ENCODE measurements at regions not wholly inside any gene's neighbourhood (a gene's known extent, or its start where the extent isn't known, plus 50 kb on each side); places are given as distances from the start of the nearest gene placed in this dataset.

DNA sequence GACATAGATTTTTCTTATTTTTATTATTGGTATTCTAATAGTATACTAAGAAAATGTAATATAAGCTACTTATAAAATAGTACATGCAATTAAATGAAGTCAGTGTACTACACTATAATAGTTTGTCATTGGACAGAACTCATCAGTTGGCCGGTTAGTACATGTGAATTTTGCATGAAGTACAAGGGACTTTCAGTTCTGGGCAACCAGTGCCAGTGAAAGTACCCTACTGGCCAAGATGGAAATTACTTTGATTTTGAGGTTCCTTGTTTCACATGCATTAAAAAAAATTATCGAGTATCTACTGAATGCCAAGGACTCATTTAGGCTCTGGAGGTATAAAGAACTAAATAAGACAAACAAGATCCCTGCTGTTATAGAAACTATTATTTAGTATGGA, 213.4 kb upstream of the ELL2 start:
- Histone ChIP-seq H3K79me1 (ENCODE audit: low read depth, low read length) (no peaks in the 10 kb centered on the region), H3K27ac (ENCODE audit: low read depth, low read length) (no peak overlapping the region), H3K4ac (replicated peaks; ENCODE audit: insufficient read length, low read depth, low read length) (no peak overlapping the region), H2BK120ac (replicated peaks; ENCODE audit: low read depth, low read length) (no peak overlapping the region), H3K79me2 (ENCODE audit: control insufficient read depth in 1 of 2, insufficient read depth in 2 of 2, low read length in 2 of 2) (no peaks in the 10 kb centered on the region), H3K18ac (ENCODE audit: extremely low read depth, low read length) (no peak overlapping the region), H4K8ac (ENCODE audit: extremely low read depth, insufficient read depth, low read length) (no peak overlapping the region), H2AFZ (ENCODE audit: low read length) (no peak overlapping the region), H3K56ac (replicated peaks; ENCODE audit: insufficient read length, low read depth, low read length) (no peak overlapping the region), H4K20me1 (replicated peaks in 1 of 2; ENCODE audit: control insufficient read depth in 1 of 2, insufficient read depth in 2 of 2, low read length in 2 of 2) (no peaks in the 10 kb centered on the region), H3K27me3 (replicated peaks in 1 of 4; ENCODE audit: control insufficient read depth in 3 of 4, extremely low read depth in 1 of 4, insufficient read depth in 3 of 4, low read length in 3 of 4) (no peaks in the 10 kb centered on the region), H3K36me3 (ENCODE audit: control insufficient read depth in 2 of 4, insufficient read depth in 4 of 4, low read length in 3 of 4) (no peaks in the 10 kb centered on the region), H2AK5ac (ENCODE audit: low read depth, low read length) (no peak overlapping the region), H3K4me2 (ENCODE audit: insufficient read depth in 1 of 2, low read depth in 2 of 2, low read length in 2 of 2) (no peak overlapping the region), H3K4me3 (ENCODE audit: extremely low read depth in 1 of 4, insufficient read depth in 2 of 4, low read depth in 3 of 4, low read length in 4 of 4) (no peak overlapping the region), H4K91ac (replicated peaks; ENCODE audit: insufficient read length, low read length) (no peak overlapping the region), H2BK20ac (ENCODE audit: low read length) (no peak overlapping the region), H2BK12ac (ENCODE audit: low read depth, low read length) (no peak overlapping the region), H3K23me2 (ENCODE audit: low read depth, low read length) (0 out of 2 replicates have a peak, but pooled peaks cover 2% of the 10 kb centered on the region), H3K4me1 (replicated peaks in 1 of 4; ENCODE audit: control insufficient read depth in 3 of 4, insufficient read depth in 4 of 4, low read length in 3 of 4) (no peaks in the 10 kb centered on the region), H3K23ac (ENCODE audit: insufficient read length) (no peak overlapping the region), H4K5ac (ENCODE audit: insufficient read length, low read depth, low read length) (no peak overlapping the region), H3K14ac (ENCODE audit: insufficient read length) (no peak overlapping the region), H3K9ac (replicated peaks in 1 of 4; ENCODE audit: extremely low read depth in 1 of 4, low read depth in 3 of 4, low read length in 3 of 4) (no peak overlapping the region), H2BK15ac (ENCODE audit: low read length) (no peak overlapping the region), H2BK5ac (ENCODE audit: low read depth, low read length) (no peak overlapping the region), H3K9me3 (ENCODE audit: insufficient read depth in 2 of 2, low read depth in 1 of 2, low read length in 1 of 2) (no peaks in the 10 kb centered on the region)
- TF ChIP-seq GABPA (IDR thresholded peaks at IDR 0.05; ENCODE audit: borderline replicate concordance, insufficient read depth, low read length) (no peak), RNF2 (IDR thresholded peaks at IDR 0.05; ENCODE audit: borderline replicate concordance, low read depth, low read length, missing control alignments, poor library complexity, severe bottlenecking) (no peak), CEBPB (IDR thresholded peaks at IDR 0.05; ENCODE audit: low read depth, low read length) (no peak), RAD21 (IDR thresholded peaks at IDR 0.05 in 1 of 2, conservative IDR thresholded peaks at IDR 0.05 in 1 of 2; ENCODE audit: low read depth in 2 of 2, low read length in 2 of 2) (peak; percentile 16 to 24; a peak in 3 of 4 replicates), JUND (IDR thresholded peaks at IDR 0.05; ENCODE audit: low read length) (no peak)
- TF ChIP-seq, protein P1, sequence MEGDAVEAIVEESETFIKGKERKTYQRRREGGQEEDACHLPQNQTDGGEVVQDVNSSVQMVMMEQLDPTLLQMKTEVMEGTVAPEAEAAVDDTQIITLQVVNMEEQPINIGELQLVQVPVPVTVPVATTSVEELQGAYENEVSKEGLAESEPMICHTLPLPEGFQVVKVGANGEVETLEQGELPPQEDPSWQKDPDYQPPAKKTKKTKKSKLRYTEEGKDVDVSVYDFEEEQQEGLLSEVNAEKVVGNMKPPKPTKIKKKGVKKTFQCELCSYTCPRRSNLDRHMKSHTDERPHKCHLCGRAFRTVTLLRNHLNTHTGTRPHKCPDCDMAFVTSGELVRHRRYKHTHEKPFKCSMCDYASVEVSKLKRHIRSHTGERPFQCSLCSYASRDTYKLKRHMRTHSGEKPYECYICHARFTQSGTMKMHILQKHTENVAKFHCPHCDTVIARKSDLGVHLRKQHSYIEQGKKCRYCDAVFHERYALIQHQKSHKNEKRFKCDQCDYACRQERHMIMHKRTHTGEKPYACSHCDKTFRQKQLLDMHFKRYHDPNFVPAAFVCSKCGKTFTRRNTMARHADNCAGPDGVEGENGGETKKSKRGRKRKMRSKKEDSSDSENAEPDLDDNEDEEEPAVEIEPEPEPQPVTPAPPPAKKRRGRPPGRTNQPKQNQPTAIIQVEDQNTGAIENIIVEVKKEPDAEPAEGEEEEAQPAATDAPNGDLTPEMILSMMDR (IDR thresholded peaks at IDR 0.05; ENCODE audit: control extremely low read depth in 1 of 3, insufficient read depth in 1 of 3, low read depth in 1 of 3, low read length in 3 of 3) = peak in 1 of 3 experiments; percentile 29; a peak in 1 of 4 replicates
- TF ChIP-seq, protein P2, sequence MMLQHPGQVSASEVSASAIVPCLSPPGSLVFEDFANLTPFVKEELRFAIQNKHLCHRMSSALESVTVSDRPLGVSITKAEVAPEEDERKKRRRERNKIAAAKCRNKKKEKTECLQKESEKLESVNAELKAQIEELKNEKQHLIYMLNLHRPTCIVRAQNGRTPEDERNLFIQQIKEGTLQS (IDR thresholded peaks at IDR 0.05; ENCODE audit: insufficient read depth, low read depth, low read length) = no peak
- CTCF ChIA-PET (ENCODE audit: partially characterized antibody) = interaction anchor here (0.6 to 1.6 kb wide), 4 partner anchors 12 to 508 kb away, joined by 3 to 6 read pairs (median 3); no protein-coding TSS in a partner anchor
- 91% methylated on average over 2 of the region's 2 CpGs; no CpG with 5 or more reads in 1 of the 2 experiments for WGBS, 2 experiments (ENCODE audit: extremely low coverage in 1 of 2, insufficient coverage in 1 of 2, insufficient read length in 1 of 2, insufficient replicate concordance in 2 of 2, low coverage in 1 of 2, low lambda C conversion rate in 2 of 2, missing lambda C conversion rate in 1 of 2)
- DNase-seq (ENCODE audit: low read depth in 1 of 2, low spot score in 2 of 2) (no peak), FAIRE-seq (no peak)
- POLR2A ChIA-PET (ENCODE audit: partially characterized antibody) = no interaction called here

Data from H1 (cell line).